H1 (cell line): ENCODE measurements at regions not wholly inside any gene's neighbourhood (a gene's known extent, or its start where the extent isn't known, plus 50 kb on each side); places are given as distances from the start of the nearest gene placed in this dataset.
"Not testable (repeated sequence)": the region's sequence is repeated elsewhere in the genome, so short reads cannot be mapped to it uniquely, and the experiment has no call there.

ENCODE experiments used
- CTCF ChIA-PET: fragments of 300-600 bp; sonication (Branson Sonifier 250); formaldehyde crosslinking; loops from one replicate; lab custom pipeline; 2021; ENCODE audit not compliant: partially characterized antibody; lab: Charles Lee
- POLR2A ChIA-PET: fragments of 300-600 bp; sonication (Branson Sonifier 250); formaldehyde crosslinking; loops from one replicate; lab custom pipeline; 2021; ENCODE audit warnings: inconsistent platforms; ENCODE audit not compliant: partially characterized antibody; lab: Charles Lee
- DNase-seq, 2 experiments: peaks; one replicate each; pipeline versions ENCODE4 v3.0.0 to v3.0.0-alpha.2; 2010 to 2022; ENCODE audit warnings: low spot score in 2 of 2, low read depth in 1 of 2, mixed read lengths in 1 of 2
- FAIRE-seq: peaks from 2 replicates; lab custom pipeline; 2011; peaks lifted over from hg19 to GRCh38; lab: Jason Lieb, UNC
- H2AFZ ChIP-seq: 2 replicates; pipeline ENCODE4 v1.8.1; 2012; ENCODE audit warnings: low read length, inconsistent platforms
- H2AK5ac ChIP-seq: 2 replicates; pipeline ENCODE4 v1.6.1; 2013; ENCODE audit warnings: low read depth, low read length
- H2BK120ac ChIP-seq: replicated peaks from 2 replicates; pipeline ENCODE3; 2013; ENCODE audit warnings: low read depth, low read length, inconsistent platforms
- H2BK12ac ChIP-seq: 2 replicates; pipeline ENCODE4 v1.6.1; 2013; ENCODE audit warnings: low read depth, low read length
- H2BK15ac ChIP-seq: 2 replicates; pipeline ENCODE4 v1.6.1; 2013; ENCODE audit warnings: low read length
- H2BK20ac ChIP-seq: 2 replicates; pipeline ENCODE4 v1.6.1; 2013; ENCODE audit warnings: low read length
- H2BK5ac ChIP-seq: 2 replicates; pipeline ENCODE4 v1.6.1; 2013; ENCODE audit warnings: low read depth, low read length
- H3K14ac ChIP-seq: 2 replicates; pipeline ENCODE4 v1.6.1; 2013; ENCODE audit warnings: inconsistent platforms; ENCODE audit not compliant: insufficient read length
- H3K18ac ChIP-seq: 2 replicates; pipeline ENCODE4 v1.6.1; 2013; ENCODE audit warnings: low read length; ENCODE audit errors: extremely low read depth
- H3K23ac ChIP-seq: 2 replicates; pipeline ENCODE4 v1.6.1; 2013; ENCODE audit warnings: inconsistent platforms; ENCODE audit not compliant: insufficient read length
- H3K23me2 ChIP-seq: 2 replicates; pipeline ENCODE4 v1.6.1; 2013; ENCODE audit warnings: low read depth, low read length
- H3K27ac ChIP-seq: 2 replicates; pipeline ENCODE4 v1.6.1; 2011; ENCODE audit warnings: low read depth, low read length, inconsistent platforms
- H3K27me3 ChIP-seq, 4 experiments: replicated peaks in 1 of 4; 1 replicate in 1 of 4; 2 replicates in 3 of 4; pipeline versions ENCODE4 v1.6.1 to v1.8.1; 2011 to 2013; ENCODE audit warnings: low read length in 3 of 4, mild to moderate bottlenecking in 3 of 4, inconsistent platforms in 2 of 4, mixed read lengths in 2 of 4, moderate library complexity in 1 of 4; ENCODE audit not compliant: control insufficient read depth in 3 of 4, insufficient read depth in 3 of 4; ENCODE audit errors: extremely low read depth in 1 of 4
- H3K36me3 ChIP-seq, 4 experiments: 2 replicates each; pipeline versions ENCODE4 v1.6.1 to v1.8.1; 2011 to 2013; ENCODE audit warnings: mild to moderate bottlenecking in 4 of 4, low read length in 3 of 4, moderate library complexity in 2 of 4, control low read depth in 1 of 4, inconsistent platforms in 1 of 4; ENCODE audit not compliant: insufficient read depth in 4 of 4, control insufficient read depth in 2 of 4
- H3K4ac ChIP-seq: replicated peaks from 2 replicates; pipeline ENCODE3; 2013; ENCODE audit warnings: low read length, low read depth, mixed read lengths, inconsistent platforms; ENCODE audit not compliant: insufficient read length
- H3K4me1 ChIP-seq, 4 experiments: replicated peaks in 1 of 4; 1 replicate in 1 of 4; 2 replicates in 3 of 4; pipeline versions ENCODE4 v1.6.1 to v1.8.1; 2011 to 2013; ENCODE audit warnings: low read length in 3 of 4, inconsistent platforms in 2 of 4, mixed read lengths in 1 of 4; ENCODE audit not compliant: insufficient read depth in 4 of 4, control insufficient read depth in 3 of 4
- H3K4me2 ChIP-seq, 2 experiments: 2 replicates each; pipeline versions ENCODE4 v1.6.1 to v1.8.1; 2011 to 2013; ENCODE audit warnings: low read depth in 2 of 2, low read length in 2 of 2, control low read depth in 1 of 2, inconsistent platforms in 1 of 2, mild to moderate bottlenecking in 1 of 2; ENCODE audit not compliant: insufficient read depth in 1 of 2
- H3K4me3 ChIP-seq, 4 experiments: fragments of 200-600, 300-600 bp in 1 of 4; sonication (generic), shearing (Covaris generic), sonication (Bioruptor Twin) in 1 of 4; 2 replicates each; pipeline versions ENCODE4 v1.5.1 to v1.8.1; 2011 to 2016; ENCODE audit warnings: low read length in 4 of 4, low read depth in 3 of 4, control low read depth in 2 of 4, inconsistent platforms in 2 of 4, mild to moderate bottlenecking in 2 of 4, mixed read lengths in 1 of 4, moderate library complexity in 1 of 4; ENCODE audit not compliant: insufficient read depth in 2 of 4; ENCODE audit errors: extremely low read depth in 1 of 4
- H3K56ac ChIP-seq: replicated peaks from 2 replicates; pipeline ENCODE3; 2013; ENCODE audit warnings: low read depth, mild to moderate bottlenecking, mixed read lengths, low read length, inconsistent platforms; ENCODE audit not compliant: insufficient read length
- H3K79me1 ChIP-seq: 2 replicates; pipeline ENCODE4 v1.6.1; 2013; ENCODE audit warnings: low read depth, low read length, control low read depth
- H3K79me2 ChIP-seq, 2 experiments: 2 replicates each; pipeline versions ENCODE4 v1.6.1 to v1.8.1; 2012 to 2013; ENCODE audit warnings: low read length in 2 of 2, mild to moderate bottlenecking in 2 of 2, inconsistent platforms in 1 of 2; ENCODE audit not compliant: insufficient read depth in 2 of 2, control insufficient read depth in 1 of 2
- H3K9ac ChIP-seq, 4 experiments: replicated peaks in 1 of 4; 1 replicate in 1 of 4; 2 replicates in 3 of 4; pipeline versions ENCODE4 v1.6.1 to v1.8.1; 2011 to 2013; ENCODE audit warnings: low read depth in 3 of 4, low read length in 3 of 4, control low read depth in 2 of 4, mild to moderate bottlenecking in 2 of 4, moderate library complexity in 2 of 4, inconsistent platforms in 1 of 4; ENCODE audit errors: extremely low read depth in 1 of 4
- H3K9me3 ChIP-seq, 2 experiments: 2 replicates each; pipeline versions ENCODE4 v1.6.1 to v1.8.1; 2012 to 2013; ENCODE audit warnings: mild to moderate bottlenecking in 2 of 2, moderate library complexity in 2 of 2, control low read depth in 1 of 2, inconsistent platforms in 1 of 2, low read depth in 1 of 2, low read length in 1 of 2, mixed read lengths in 1 of 2; ENCODE audit not compliant: insufficient read depth in 2 of 2
- H4K20me1 ChIP-seq, 2 experiments: replicated peaks in 1 of 2; 2 replicates each; pipeline versions ENCODE3 to v1.8.1; 2011 to 2013; ENCODE audit warnings: inconsistent platforms in 2 of 2, low read length in 2 of 2, mild to moderate bottlenecking in 1 of 2; ENCODE audit not compliant: insufficient read depth in 2 of 2, control insufficient read depth in 1 of 2
- H4K5ac ChIP-seq: 2 replicates; pipeline ENCODE4 v1.6.1; 2013; ENCODE audit warnings: low read length, low read depth, mixed read lengths, inconsistent platforms; ENCODE audit not compliant: insufficient read length
- H4K8ac ChIP-seq: 2 replicates; pipeline ENCODE4 v1.8.0; 2013; ENCODE audit warnings: mild to moderate bottlenecking, moderate library complexity, low read length, inconsistent platforms; ENCODE audit not compliant: insufficient read depth; ENCODE audit errors: extremely low read depth
- H4K91ac ChIP-seq: replicated peaks from 2 replicates; pipeline ENCODE3; 2013; ENCODE audit warnings: low read length, mixed read lengths, inconsistent platforms; ENCODE audit not compliant: insufficient read length
- WGBS, 2 experiments: shearing (Covaris generic) in 1 of 2; methylation state at CpG; one replicate each; pipeline versions ENCODE4 v1.1.6 to v1.1.7; 2013 to 2015; ENCODE audit warnings: low lambda C conversion rate in 2 of 2, mixed read lengths in 2 of 2, inconsistent platforms in 1 of 2, low coverage in 1 of 2, missing lambda C conversion rate in 1 of 2; ENCODE audit not compliant: insufficient replicate concordance in 2 of 2, insufficient coverage in 1 of 2, insufficient read length in 1 of 2; ENCODE audit errors: extremely low coverage in 1 of 2, missing lambda C conversion rate in 1 of 2; 5-methylcytosine and 5-hydroxymethylcytosine counted together
- TF ChIP-seq, protein P1 (sequence below), 3 experiments: IDR thresholded peaks; 1 replicate in 2 of 3; 2 replicates in 1 of 3; pipeline versions ENCODE4 v1.5.1 to v1.6.1; 2011; ENCODE audit warnings: low read length in 3 of 3, mild to moderate bottlenecking in 3 of 3, inconsistent platforms in 2 of 3, low read depth in 1 of 3, moderate library complexity in 1 of 3; ENCODE audit not compliant: insufficient read depth in 1 of 3; ENCODE audit errors: control extremely low read depth in 1 of 3

- H2BK20ac ChIP-seq, H2BK120ac ChIP-seq, H4K91ac ChIP-seq, H4K5ac ChIP-seq, H3K23me2 ChIP-seq, DNase-seq, H3K27me3 ChIP-seq, H4K20me1 ChIP-seq, H3K9ac ChIP-seq, H3K4me3 ChIP-seq, H2BK12ac ChIP-seq, H2BK5ac ChIP-seq, H3K18ac ChIP-seq, H3K4me1 ChIP-seq, H3K23ac ChIP-seq, H3K56ac ChIP-seq, H4K8ac ChIP-seq, H3K36me3 ChIP-seq, H3K4ac ChIP-seq, H3K79me2 ChIP-seq, H3K9me3 ChIP-seq, H3K14ac ChIP-seq, H3K27ac ChIP-seq, H2AFZ ChIP-seq, H3K79me1 ChIP-seq, H3K4me2 ChIP-seq, H2AK5ac ChIP-seq, H2BK15ac ChIP-seq, POLR2A ChIA-PET: not testable (repeated sequence)
- TF ChIP-seq, protein P1, sequence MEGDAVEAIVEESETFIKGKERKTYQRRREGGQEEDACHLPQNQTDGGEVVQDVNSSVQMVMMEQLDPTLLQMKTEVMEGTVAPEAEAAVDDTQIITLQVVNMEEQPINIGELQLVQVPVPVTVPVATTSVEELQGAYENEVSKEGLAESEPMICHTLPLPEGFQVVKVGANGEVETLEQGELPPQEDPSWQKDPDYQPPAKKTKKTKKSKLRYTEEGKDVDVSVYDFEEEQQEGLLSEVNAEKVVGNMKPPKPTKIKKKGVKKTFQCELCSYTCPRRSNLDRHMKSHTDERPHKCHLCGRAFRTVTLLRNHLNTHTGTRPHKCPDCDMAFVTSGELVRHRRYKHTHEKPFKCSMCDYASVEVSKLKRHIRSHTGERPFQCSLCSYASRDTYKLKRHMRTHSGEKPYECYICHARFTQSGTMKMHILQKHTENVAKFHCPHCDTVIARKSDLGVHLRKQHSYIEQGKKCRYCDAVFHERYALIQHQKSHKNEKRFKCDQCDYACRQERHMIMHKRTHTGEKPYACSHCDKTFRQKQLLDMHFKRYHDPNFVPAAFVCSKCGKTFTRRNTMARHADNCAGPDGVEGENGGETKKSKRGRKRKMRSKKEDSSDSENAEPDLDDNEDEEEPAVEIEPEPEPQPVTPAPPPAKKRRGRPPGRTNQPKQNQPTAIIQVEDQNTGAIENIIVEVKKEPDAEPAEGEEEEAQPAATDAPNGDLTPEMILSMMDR (IDR thresholded peaks at IDR 0.05; ENCODE audit: control extremely low read depth in 1 of 3, insufficient read depth in 1 of 3, low read depth in 1 of 3, low read length in 3 of 3) = peak in 1 of 3 experiments; percentile 20; a peak in 1 of 4 replicates
- 64% methylated on average over 4 of the region's 5 CpGs; no CpG with 5 or more reads in 1 of the 2 experiments for WGBS, 2 experiments
- FAIRE-seq = peak; percentile 100
- CTCF ChIA-PET = interaction anchor here (0.7 to 7.9 kb wide), 38 partner anchors 9 to 126 kb away, joined by 3 to 83 read pairs (median 5); no protein-coding TSS in a partner anchor
These were observed 196.8 kb downstream of the CCNG2 start for GRCh38 chr4:77353724-77354315.
